CD4-positive, alpha-beta T cell treated with Interleukin-15 for 4 hours (primary cell): ENCODE measurements at regions not wholly inside any gene's neighbourhood (a gene's known extent, or its start where the extent isn't known, plus 50 kb on each side); places are given as distances from the start of the nearest gene placed in this dataset.
"Not testable (repeated sequence)": the region's sequence is repeated elsewhere in the genome, so short reads cannot be mapped to it uniquely, and the experiment has no call there.

Experiments used
- DNase-seq: peaks from one replicate; pipeline ENCODE4 v3.0.0-alpha.2; 2020; ENCODE audit warnings: low spot score

GRCh38 chr21:6060054-6060681 is 4461.2 kb upstream of the TPTE start:
- DNase-seq: not testable (repeated sequence)

- DNase-seq: not testable (repeated sequence)
Observed at GRCh38 chr21:6066320-6066985, 4454.9 kb upstream of the TPTE start.

GRCh38 chr21:6068098-6068831 is 4453.1 kb upstream of the TPTE start:
- not testable (repeated sequence) for DNase-seq

- not testable (repeated sequence) for DNase-seq
Observed at GRCh38 chr21:6070213-6070612, 4451.2 kb upstream of the TPTE start.

- not testable (repeated sequence) for DNase-seq
Observed at GRCh38 chr21:6072691-6073090, 4448.7 kb upstream of the TPTE start.

GRCh38 chr21:6073993-6074705 is 4447.2 kb upstream of the TPTE start:
- not testable (repeated sequence) for DNase-seq

- not testable (repeated sequence) for DNase-seq
Observed at GRCh38 chr21:6074935-6075334, 4446.4 kb upstream of the TPTE start.

- DNase-seq: not testable (repeated sequence)
Observed at GRCh38 chr21:6075627-6076208, 4445.7 kb upstream of the TPTE start.

- DNase-seq: not testable (repeated sequence)
Observed at GRCh38 chr21:6077358-6077757, 4444.0 kb upstream of the TPTE start.

- not testable (repeated sequence) for DNase-seq
Observed at GRCh38 chr21:6078902-6079301, 4442.5 kb upstream of the TPTE start.

- not testable (repeated sequence) for DNase-seq
Observed at GRCh38 chr21:6080941-6081655, 4440.3 kb upstream of the TPTE start.

- DNase-seq: not testable (repeated sequence)
Observed at GRCh38 chr21:6082166-6082565, 4439.2 kb upstream of the TPTE start.

GRCh38 chr21:6083574-6084120 is 4437.7 kb upstream of the TPTE start:
- DNase-seq: not testable (repeated sequence)

GRCh38 chr21:6086038-6086437 is 4435.3 kb upstream of the TPTE start:
- not testable (repeated sequence) for DNase-seq

- not testable (repeated sequence) for DNase-seq
Observed at GRCh38 chr21:6087579-6088178, 4433.7 kb upstream of the TPTE start.

GRCh38 chr21:6090286-6090908 is 4431.0 kb upstream of the TPTE start:
- DNase-seq: not testable (repeated sequence)

GRCh38 chr21:6091335-6092027 is 4429.9 kb upstream of the TPTE start:
- not testable (repeated sequence) for DNase-seq

GRCh38 chr21:6092401-6092800 is 4429.0 kb upstream of the TPTE start:
- not testable (repeated sequence) for DNase-seq

GRCh38 chr21:6093419-6093818 is 4428.0 kb upstream of the TPTE start:
- peak; percentile 0 for DNase-seq
